Limb (tissue), 2 donors: ENCODE measurements at regions not wholly inside any gene's neighbourhood (a gene's known extent, or its start where the extent isn't known, plus 50 kb on each side); places are given as distances from the start of the nearest gene placed in this dataset.

Experiments used
- DNase-seq, 2 donors: peaks; one replicate each; pipeline ENCODE4 v3.0.0-alpha.2; 2016; ENCODE audit errors: extremely low spot score in 2 of 2

DNA sequence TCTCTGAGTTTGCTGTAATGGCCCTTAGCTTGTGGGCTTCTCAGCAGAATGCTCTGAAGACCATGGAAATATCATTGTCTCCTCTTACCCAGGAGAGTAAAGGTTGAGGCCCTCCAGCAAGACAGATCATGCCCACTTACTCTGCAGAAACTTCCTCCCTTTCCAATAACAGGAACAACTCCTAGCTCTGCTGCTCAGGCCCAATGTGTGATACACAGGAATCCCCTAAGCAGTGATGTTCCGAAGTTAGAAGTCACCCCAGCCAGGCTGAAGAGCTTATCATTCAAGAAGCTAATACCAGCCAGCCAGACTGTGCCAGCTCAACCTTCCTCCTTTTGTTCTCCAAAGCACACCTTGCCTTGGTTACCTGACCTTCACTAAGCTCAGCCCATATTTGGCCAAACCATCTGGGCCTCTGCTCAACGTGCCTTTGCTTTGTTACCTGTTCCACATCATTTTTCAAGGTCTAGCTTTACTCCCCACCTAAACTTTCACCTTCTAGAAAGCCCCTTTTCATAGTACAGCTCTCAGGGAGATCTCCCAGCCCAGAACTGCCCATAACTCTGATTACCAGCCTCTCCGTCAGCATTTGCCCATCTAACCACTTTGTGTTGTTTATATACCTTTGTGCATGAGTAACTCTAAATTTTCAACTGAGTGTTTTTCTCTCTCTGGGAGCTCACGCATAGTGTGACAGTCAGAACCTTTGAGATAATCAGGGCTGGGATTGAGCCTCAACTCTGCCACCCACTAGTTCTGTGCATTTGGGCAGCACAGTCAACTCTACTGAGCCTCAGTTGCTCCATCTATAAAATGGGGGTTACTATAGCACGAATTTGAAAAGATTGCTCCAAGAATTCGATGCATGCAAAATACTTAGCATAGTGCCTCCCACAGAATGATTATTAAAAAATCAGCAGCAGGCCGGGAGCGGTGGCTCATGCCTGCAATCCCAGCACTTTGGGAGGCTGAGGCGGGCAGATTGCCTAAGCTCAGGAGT is 107.6 kb upstream of the CPEB4 start:
- DNase-seq: no peak

GRCh38 chr5:173781432-173781815 is 106.7 kb upstream of the CPEB4 start:
- DNase-seq: no peak

GRCh38 chr5:173781816-173782670 is 106.1 kb upstream of the CPEB4 start:
- DNase-seq: peak; percentile 14 to 40

DNA sequence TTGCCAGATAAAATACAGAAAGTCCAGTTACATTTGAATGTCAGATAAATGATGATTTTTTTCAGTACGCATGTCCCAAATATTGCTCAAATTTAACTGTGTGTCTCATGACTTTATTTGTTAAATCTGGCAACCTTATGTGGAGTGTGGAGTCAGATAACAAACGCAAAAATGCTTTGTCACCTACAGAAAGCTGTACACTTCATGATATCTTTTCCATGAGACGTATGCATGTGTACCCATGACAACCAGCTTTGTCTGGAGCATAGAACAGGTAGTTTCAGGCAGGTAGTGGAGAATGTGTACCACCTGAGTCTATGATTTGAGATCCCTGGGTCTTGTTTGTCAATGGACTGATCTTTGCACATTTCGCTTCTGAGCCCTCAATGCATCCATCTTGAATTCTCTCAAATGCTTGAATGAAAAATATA is 105.5 kb upstream of the CPEB4 start:
- DNase-seq: no peak

DNA sequence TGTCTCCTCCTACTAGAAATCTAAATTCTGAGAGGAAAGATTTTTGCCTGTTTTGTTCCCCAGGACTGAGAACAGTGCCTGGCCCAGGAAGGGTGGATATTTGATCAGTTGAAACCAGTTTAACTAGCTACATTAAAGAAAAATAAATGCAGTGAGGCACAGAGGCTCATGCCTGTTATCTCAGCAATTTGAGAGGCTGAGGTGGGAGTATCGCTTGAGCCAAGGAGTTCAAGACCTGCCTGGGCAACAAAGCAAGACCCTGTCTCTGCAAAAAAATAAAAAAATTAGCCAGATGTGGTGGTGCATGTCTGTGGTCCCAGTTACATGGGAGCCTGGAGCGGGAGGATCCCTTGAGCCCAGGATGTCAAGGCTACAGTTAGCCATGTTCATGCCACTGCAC is 104.8 kb upstream of the CPEB4 start:
- no peak for DNase-seq

GRCh38 chr5:173785400-173785799 is 102.7 kb upstream of the CPEB4 start:
- DNase-seq: no peak

GRCh38 chr5:173785866-173786265 is 102.3 kb upstream of the CPEB4 start:
- no peak for DNase-seq

- no peak for DNase-seq
These were observed 101.6 kb upstream of the CPEB4 start for GRCh38 chr5:173786286-173787187.

- DNase-seq: no peak
These were observed 98.9 kb upstream of the CPEB4 start for GRCh38 chr5:173789031-173789920.

DNA sequence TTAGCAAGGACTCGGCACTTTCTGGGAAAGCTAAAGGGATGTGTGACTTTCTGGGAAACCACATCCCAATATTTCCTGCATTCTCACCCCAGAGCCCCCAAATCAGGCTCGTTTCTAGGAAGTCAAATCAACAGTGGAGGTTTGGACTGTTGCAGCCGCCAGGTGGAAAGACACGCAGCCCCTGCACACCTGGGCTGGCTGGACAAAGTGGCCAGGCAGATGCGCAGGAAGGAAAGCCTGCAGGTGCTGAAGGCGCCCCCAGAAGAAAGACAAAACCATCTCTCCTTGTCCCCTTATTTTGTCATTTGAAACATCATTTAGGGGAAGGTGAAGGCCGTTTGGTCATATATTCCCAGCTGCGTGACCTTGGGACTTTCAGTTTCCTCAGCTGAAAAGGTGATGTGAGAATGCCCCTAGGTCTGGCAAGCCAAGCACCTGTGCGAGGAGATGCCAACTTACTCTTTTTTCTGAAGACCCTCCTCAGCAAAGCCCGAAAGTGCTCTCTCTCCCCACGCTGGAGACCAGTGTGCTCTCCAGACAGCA is 97.9 kb upstream of the CPEB4 start:
- no peak for DNase-seq

- no peak for DNase-seq
These were observed 97.2 kb upstream of the CPEB4 start for GRCh38 chr5:173790836-173791546.

- DNase-seq: no peak
These were observed 96.3 kb upstream of the CPEB4 start for GRCh38 chr5:173791878-173792277.

- no peak for DNase-seq
These were observed 95.2 kb upstream of the CPEB4 start for GRCh38 chr5:173792781-173793547.

- DNase-seq: no peak
These were observed 94.3 kb upstream of the CPEB4 start for GRCh38 chr5:173793648-173794548.

- DNase-seq: no peak
These were observed 93.2 kb upstream of the CPEB4 start for GRCh38 chr5:173794901-173795416.

DNA sequence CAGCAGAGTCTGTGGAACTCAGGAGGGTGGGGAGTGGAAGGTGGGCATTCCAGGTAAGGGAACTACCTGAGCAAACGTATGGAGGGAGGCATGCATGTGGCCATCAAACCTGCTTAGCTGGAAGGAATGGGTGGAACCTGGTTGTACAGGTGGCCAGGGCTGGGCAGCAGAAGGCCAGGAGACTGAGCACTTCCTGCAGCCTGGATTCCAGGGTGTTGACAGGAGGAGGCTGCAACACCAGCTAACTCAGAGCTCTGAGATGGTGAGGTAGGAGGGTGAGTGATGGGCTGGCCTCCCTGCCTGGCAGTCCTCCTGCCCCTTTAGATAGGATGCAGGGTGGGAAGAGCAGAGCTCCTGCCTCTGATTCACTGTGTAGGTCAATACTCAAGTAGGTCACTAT is 92.5 kb upstream of the CPEB4 start:
- DNase-seq: no peak
